PC-3 (cell line): ENCODE measurements at regions not wholly inside any gene's neighbourhood (a gene's known extent, or its start where the extent isn't known, plus 50 kb on each side); places are given as distances from the start of the nearest gene placed in this dataset.

ENCODE experiments used
- ATAC-seq: fragments of 200-7000 bp; cut with Tn5 transposase; 2 replicates; pipeline ENCODE4 v1.9.1; 2020; ENCODE audit warnings: mild to moderate bottlenecking, moderate library complexity
- BruUV-seq: library from RNA; stranded (reverse); fragments of 400-500 nt; replicated peaks from 2 replicates; lab custom pipeline; 2021; lab: Mats Ljungman, UMichigan
- CTCF ChIA-PET: fragments of 300-600 bp; sonication (Branson Sonifier 250); formaldehyde crosslinking; loops from one replicate; lab custom pipeline; 2022; ENCODE audit warnings: antibody characterized with exemption; lab: Charles Lee
- POLR2A ChIA-PET: fragments of 300-600 bp; sonication (Branson Sonifier 250); formaldehyde crosslinking; loops from one replicate; lab custom pipeline; 2022; ENCODE audit warnings: antibody characterized with exemption; ENCODE audit not compliant: unreplicated experiment; lab: Charles Lee
- DNase-seq: peaks from one replicate; pipeline ENCODE4 v3.0.0-alpha.2; 2015
- H2AFZ ChIP-seq: fragments of 300-600 bp; sonication (generic); 2 replicates; pipeline ENCODE4 v1.6.0; 2016; ENCODE audit warnings: antibody characterized with exemption, low read length
- H3F3A ChIP-seq: fragments of 300-600 bp; sonication (generic); one replicate; pipeline ENCODE4 v1.6.0; 2017; ENCODE audit warnings: antibody characterized with exemption, low read length, control low read depth, mild to moderate bottlenecking; ENCODE audit not compliant: unreplicated experiment
- H3K27ac ChIP-seq: fragments of 300-600 bp; sonication (generic); 2 replicates; pipeline ENCODE4 v1.5.1; 2016; ENCODE audit warnings: mild to moderate bottlenecking, low read length
- H3K27me3 ChIP-seq: fragments of 300-600 bp; sonication (generic); 2 replicates; pipeline ENCODE4 v1.6.1; 2016; ENCODE audit warnings: low read length, mixed read lengths
- H3K36me3 ChIP-seq: fragments of 300-600 bp; sonication (generic); 2 replicates; pipeline ENCODE4 v1.6.1; 2016; ENCODE audit warnings: low read depth, mixed run types, low read length, mixed read lengths
- H3K4me1 ChIP-seq: fragments of 300-600 bp; sonication (generic); 2 replicates; pipeline ENCODE4 v1.5.1; 2016; ENCODE audit warnings: low read length; ENCODE audit not compliant: insufficient read depth
- H3K4me2 ChIP-seq: fragments of 300-600 bp; sonication (generic); 2 replicates; pipeline ENCODE4 v1.6.0; 2016; ENCODE audit warnings: low read length
- H3K4me3 ChIP-seq: fragments of 300-600 bp; sonication (generic); 2 replicates; pipeline ENCODE4 v1.5.1; 2016; ENCODE audit warnings: mild to moderate bottlenecking, low read length, mixed read lengths
- H3K79me2 ChIP-seq: fragments of 300-600 bp; sonication (generic); 2 replicates; pipeline ENCODE4 v1.6.1; 2017; ENCODE audit warnings: low read length, mixed read lengths
- H3K9ac ChIP-seq: fragments of 300-600 bp; sonication (generic); 2 replicates; pipeline ENCODE4 v1.6.0; 2016; ENCODE audit warnings: mild to moderate bottlenecking, low read length
- H3K9me2 ChIP-seq: fragments of 300-600 bp; sonication (generic); replicated peaks from 2 replicates; pipeline ENCODE4 v1.6.1; 2016; ENCODE audit warnings: mixed run types, low read length, mixed read lengths
- H3K9me3 ChIP-seq: fragments of 300-600 bp; sonication (generic); 2 replicates; pipeline ENCODE4 v1.6.1; 2016; ENCODE audit warnings: low read length, mixed read lengths
- H4K20me1 ChIP-seq: fragments of 300-600 bp; sonication (generic); 2 replicates; pipeline ENCODE4 v1.6.1; 2016; ENCODE audit warnings: low read length, mixed read lengths
- EZH2 ChIP-seq: fragments of 300-600 bp; sonication (generic); IDR thresholded peaks from one replicate; pipeline ENCODE4 v1.6.1; 2017; ENCODE audit warnings: antibody characterized with exemption, mild to moderate bottlenecking, low read length; ENCODE audit not compliant: unreplicated experiment
- EZH2phosphoT487 ChIP-seq: fragments of 300-600 bp; sonication (generic); IDR thresholded peaks from 2 replicates; pipeline ENCODE4 v1.6.1; 2018; ENCODE audit warnings: mild to moderate bottlenecking, antibody characterized with exemption, low read length, borderline replicate concordance
- intact Hi-C: fragments of 100-400 bp; cut with micrococcal nuclease; formaldehyde crosslinking; loops from 2 replicates; pipeline ENCODE4 v1.9.0; 2023
- TF ChIP-seq, protein P1 (sequence below): fragments of 300-600 bp; sonication (generic); conservative IDR thresholded peaks from 2 replicates; pipeline ENCODE4 v1.5.1; 2017; ENCODE audit warnings: antibody characterized with exemption, low read depth, mild to moderate bottlenecking, low read length

DNA sequence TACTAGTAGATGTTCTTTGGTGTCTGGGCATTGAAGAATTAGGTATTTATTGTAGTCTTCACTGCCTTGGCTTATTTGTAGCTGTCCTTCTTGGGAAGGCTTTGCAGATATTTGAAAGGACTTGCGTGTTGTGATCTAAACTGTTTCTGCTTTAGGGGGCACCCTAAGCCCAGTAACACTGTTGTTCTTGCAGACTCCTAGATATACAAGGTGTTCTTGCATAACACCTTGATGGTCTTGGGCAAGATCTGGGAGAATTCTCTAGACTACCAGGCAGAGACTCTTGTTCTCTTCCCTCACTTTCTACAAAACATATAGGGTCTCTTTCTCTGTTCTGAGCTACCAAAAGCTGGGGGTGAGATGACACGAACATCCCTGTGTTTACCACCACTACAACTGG, 179.1 kb downstream of the FAM170A start:
- no peaks in the 10 kb centered on the region for H4K20me1 ChIP-seq
- no peaks in the 10 kb centered on the region for H3K27me3 ChIP-seq
- DNase-seq (no peak), ATAC-seq (no peak)
- H3F3A ChIP-seq: no peaks in the 10 kb centered on the region
- intact Hi-C loops: no loop called here
- no peak overlapping the region for H3K4me3 ChIP-seq
- no peak overlapping the region for H3K4me2 ChIP-seq
- H3K9me2 ChIP-seq: no peaks in the 10 kb centered on the region
- TF ChIP-seq EZH2 (no peak), EZH2phosphoT487 (no peak)
- TF ChIP-seq, protein P1, sequence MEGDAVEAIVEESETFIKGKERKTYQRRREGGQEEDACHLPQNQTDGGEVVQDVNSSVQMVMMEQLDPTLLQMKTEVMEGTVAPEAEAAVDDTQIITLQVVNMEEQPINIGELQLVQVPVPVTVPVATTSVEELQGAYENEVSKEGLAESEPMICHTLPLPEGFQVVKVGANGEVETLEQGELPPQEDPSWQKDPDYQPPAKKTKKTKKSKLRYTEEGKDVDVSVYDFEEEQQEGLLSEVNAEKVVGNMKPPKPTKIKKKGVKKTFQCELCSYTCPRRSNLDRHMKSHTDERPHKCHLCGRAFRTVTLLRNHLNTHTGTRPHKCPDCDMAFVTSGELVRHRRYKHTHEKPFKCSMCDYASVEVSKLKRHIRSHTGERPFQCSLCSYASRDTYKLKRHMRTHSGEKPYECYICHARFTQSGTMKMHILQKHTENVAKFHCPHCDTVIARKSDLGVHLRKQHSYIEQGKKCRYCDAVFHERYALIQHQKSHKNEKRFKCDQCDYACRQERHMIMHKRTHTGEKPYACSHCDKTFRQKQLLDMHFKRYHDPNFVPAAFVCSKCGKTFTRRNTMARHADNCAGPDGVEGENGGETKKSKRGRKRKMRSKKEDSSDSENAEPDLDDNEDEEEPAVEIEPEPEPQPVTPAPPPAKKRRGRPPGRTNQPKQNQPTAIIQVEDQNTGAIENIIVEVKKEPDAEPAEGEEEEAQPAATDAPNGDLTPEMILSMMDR: no peak
- no peaks in the 10 kb centered on the region for H3K36me3 ChIP-seq
- BruUV-seq: no TSS peak
- no peaks in the 10 kb centered on the region for H3K79me2 ChIP-seq
- H3K4me1 ChIP-seq: no peaks in the 10 kb centered on the region
- no peaks in the 10 kb centered on the region for H3K9me3 ChIP-seq
- H3K9ac ChIP-seq: no peak overlapping the region
- H3K27ac ChIP-seq: no peak overlapping the region
- ChIA-PET CTCF (no interaction called here), POLR2A (no interaction called here)
- H2AFZ ChIP-seq: no peak overlapping the region

DNA sequence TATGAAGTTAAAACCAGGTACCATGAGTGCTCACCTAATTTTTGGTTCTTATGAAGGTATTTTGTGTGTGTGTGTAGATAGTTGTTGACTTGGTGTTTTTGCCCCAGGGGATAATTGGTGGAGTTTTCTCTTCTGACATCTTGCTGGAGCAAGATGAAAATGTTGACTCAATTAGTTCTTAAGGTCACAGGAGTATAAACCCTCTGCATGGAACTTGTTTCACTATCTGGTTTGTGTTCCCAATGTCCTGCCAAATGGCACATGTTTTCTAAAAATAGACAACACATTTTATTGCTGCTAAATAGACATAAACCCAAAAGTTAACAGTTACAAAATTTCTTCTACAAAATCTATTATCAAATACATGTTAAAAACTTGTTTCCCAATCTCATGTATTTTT, 180.9 kb downstream of the FAM170A start:
- no peaks in the 10 kb centered on the region for H3K9me2 ChIP-seq
- no TSS peak for BruUV-seq
- ATAC-seq: no peak
- no peaks in the 10 kb centered on the region for H3K27me3 ChIP-seq
- no peak overlapping the region for H3K9ac ChIP-seq
- H3K4me3 ChIP-seq: no peak overlapping the region
- POLR2A ChIA-PET: no interaction called here
- no peak overlapping the region for H3K27ac ChIP-seq
- no peak for DNase-seq
- H4K20me1 ChIP-seq: no peaks in the 10 kb centered on the region
- no peak overlapping the region for H3K4me2 ChIP-seq
- H3K9me3 ChIP-seq: no peaks in the 10 kb centered on the region
- H3K79me2 ChIP-seq: no peaks in the 10 kb centered on the region
- CTCF ChIA-PET: no interaction called here
- intact Hi-C loops: no loop called here
- H3F3A ChIP-seq: no peaks in the 10 kb centered on the region
- TF ChIP-seq, protein P1: no peak
- no peak for TF ChIP-seq EZH2
- TF ChIP-seq EZH2phosphoT487: no peak
- H3K36me3 ChIP-seq: no peaks in the 10 kb centered on the region
- H3K4me1 ChIP-seq: no peaks in the 10 kb centered on the region
- no peak overlapping the region for H2AFZ ChIP-seq

DNA sequence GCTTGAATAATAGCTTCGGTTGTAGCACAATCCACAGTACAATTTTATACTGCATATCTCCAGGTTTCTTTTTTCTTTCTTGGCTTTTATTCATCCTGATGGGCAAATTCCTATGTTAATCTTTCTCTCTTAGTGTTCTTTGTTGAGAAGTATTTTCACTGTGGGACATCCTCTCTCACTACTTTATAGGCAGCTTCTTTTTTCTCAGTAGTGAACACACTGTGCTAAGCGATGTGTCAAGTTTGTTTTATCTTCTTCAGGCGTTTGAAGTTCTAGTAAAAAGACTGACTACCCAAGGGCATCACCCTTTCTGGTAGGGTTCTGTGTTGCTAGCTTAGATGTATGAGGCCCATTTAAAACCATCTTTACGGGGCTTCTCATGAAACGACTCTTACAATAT, 182.1 kb downstream of the FAM170A start:
- ChIA-PET CTCF (no interaction called here), POLR2A (no interaction called here)
- DNase-seq (no peak), ATAC-seq (no peak)
- no peak overlapping the region for H2AFZ ChIP-seq
- no peaks in the 10 kb centered on the region for H3K27me3 ChIP-seq
- no peaks in the 10 kb centered on the region for H4K20me1 ChIP-seq
- H3K9me3 ChIP-seq: no peaks in the 10 kb centered on the region
- no peaks in the 10 kb centered on the region for H3K9me2 ChIP-seq
- no peak overlapping the region for H3K4me3 ChIP-seq
- intact Hi-C loops: no loop called here
- no peak overlapping the region for H3K27ac ChIP-seq
- no peaks in the 10 kb centered on the region for H3F3A ChIP-seq
- TF ChIP-seq EZH2phosphoT487: no peak
- TF ChIP-seq, protein P1: no peak
- TF ChIP-seq EZH2: no peak
- no peaks in the 10 kb centered on the region for H3K4me1 ChIP-seq
- H3K4me2 ChIP-seq: no peak overlapping the region
- H3K36me3 ChIP-seq: no peaks in the 10 kb centered on the region
- BruUV-seq: no TSS peak
- H3K9ac ChIP-seq: no peak overlapping the region
- no peaks in the 10 kb centered on the region for H3K79me2 ChIP-seq
